NCI-H128 (cell line): ENCODE measurements at regions not wholly inside any gene's neighbourhood (a gene's known extent, or its start where the extent isn't known, plus 50 kb on each side); places are given as distances from the start of the nearest gene placed in this dataset.
"Not testable (repeated sequence)": the region's sequence is repeated elsewhere in the genome, so short reads cannot be mapped to it uniquely, and the experiment has no call there.

ENCODE experiments used
- DNase-seq: peaks from one replicate; lab custom pipeline; 2025; ENCODE audit not compliant: unreplicated experiment; lab: John Stamatoyannopoulos, UW

GRCh38 chr5:1731855-1732237 lies 67.8 kb downstream of the MRPL36 start:
- not testable (repeated sequence) for DNase-seq

- no peak for DNase-seq
These were observed 68.5 kb downstream of the MRPL36 start for GRCh38 chr5:1731091-1731639.

- no peak for DNase-seq
These were observed 69.2 kb downstream of the MRPL36 start for GRCh38 chr5:1730487-1730847.

- DNase-seq, result no peak
These were observed 69.8 kb downstream of the MRPL36 start for GRCh38 chr5:1729641-1730486.

GRCh38 chr5:1728846-1729245 lies 70.8 kb downstream of the MRPL36 start:
- no peak for DNase-seq

- no peak for DNase-seq
These were observed 72.1 kb downstream of the MRPL36 start for GRCh38 chr5:1727571-1727970.

GRCh38 chr5:1726956-1727355 lies 72.7 kb downstream of the MRPL36 start:
- no peak for DNase-seq

GRCh38 chr5:1726469-1726865 lies 73.2 kb downstream of the MRPL36 start:
- no peak for DNase-seq

- DNase-seq, result no peak
These were observed 73.8 kb downstream of the MRPL36 start for GRCh38 chr5:1725641-1726468.

- no peak for DNase-seq
These were observed 74.6 kb downstream of the MRPL36 start for GRCh38 chr5:1724822-1725602.

- no peak for DNase-seq
These were observed 75.4 kb downstream of the MRPL36 start for GRCh38 chr5:1723957-1724821.

GRCh38 chr5:1723476-1723875 lies 76.2 kb downstream of the MRPL36 start:
- no peak for DNase-seq

- DNase-seq, result no peak
These were observed 76.8 kb downstream of the MRPL36 start for GRCh38 chr5:1722877-1723276.

- no peak for DNase-seq
These were observed 79.1 kb downstream of the MRPL36 start for GRCh38 chr5:1720396-1721110.

- no peak for DNase-seq
These were observed 79.8 kb downstream of the MRPL36 start for GRCh38 chr5:1719860-1720259.

GRCh38 chr5:1718669-1719068 lies 81.0 kb downstream of the MRPL36 start:
- no peak for DNase-seq

GRCh38 chr5:1710091-1710490 lies 89.5 kb downstream of the MRPL36 start:
- not testable (repeated sequence) for DNase-seq

GRCh38 chr5:1709171-1709803 lies 90.3 kb downstream of the MRPL36 start:
- DNase-seq, result no peak

GRCh38 chr5:1708592-1709141 lies 91.0 kb downstream of the MRPL36 start:
- no peak for DNase-seq
